ENCODE measurements at regions not wholly inside any gene's neighbourhood (a gene's known extent, or its start where the extent isn't known, plus 50 kb on each side); places are given as distances from the start of the nearest gene placed in this dataset.

GRCh38 chr9:75797085-75797580, 93.3 kb upstream of the PCSK5 start:
- no peaks in the 10 kb centered on the region for H3K9me2 ChIP-seq (ENCODE audit: insufficient read depth)
- Mint-ChIP-seq H3K4me3 (no peak overlapping the region), H3K27me3 (ENCODE audit: insufficient read depth, low read depth, poor library complexity) (no peaks in the 10 kb centered on the region), H3K27ac (no peak overlapping the region), H3K9me3 (no peaks in the 10 kb centered on the region), H3K4me1 (peaks cover 8% of the 10 kb centered on the region; the same call in 2 of the 3 replicates), H3K36me3 (ENCODE audit: low read depth) (no peaks in the 10 kb centered on the region)
- no peak overlapping the region for H3K4me3 ChIP-seq
- peaks cover 9% of the 10 kb centered on the region; the same call in 1 of the 2 replicates for H3K4me1 ChIP-seq (ENCODE audit: insufficient read depth)
- peak overlapping the region; percentile 2; the same call in 1 of the 2 replicates for H2AFZ ChIP-seq
- no peak for TF ChIP-seq ZNF462 (CRISPR knock-in tag; IDR thresholded peaks at IDR 0.05)
- TF ChIP-seq ZNF114 (CRISPR knock-in tag; IDR thresholded peaks at IDR 0.05), result no peak
- TF ChIP-seq EZH2 (IDR thresholded peaks at IDR 0.05; ENCODE audit: low read depth, unreplicated experiment), result no peak
- no peak for TF ChIP-seq STAT1 (IDR thresholded peaks at IDR 0.05; ENCODE audit: unreplicated experiment)
- no peak for TF ChIP-seq CTCF (conservative IDR thresholded peaks at IDR 0.05; ENCODE audit: low read depth in 2 of 2)
- no peak for TF ChIP-seq POLR2AphosphoS5 (IDR thresholded peaks at IDR 0.05; ENCODE audit: low read depth)
- TF ChIP-seq ETS1 (IDR thresholded peaks at IDR 0.05), result no peak
- TF ChIP-seq ZNF331 (CRISPR knock-in tag; IDR thresholded peaks at IDR 0.05; ENCODE audit: low read depth), result no peak
- no peak for TF ChIP-seq NANOG (IDR thresholded peaks at IDR 0.05; ENCODE audit: borderline replicate concordance)
- TF ChIP-seq JUNB (IDR thresholded peaks at IDR 0.05; ENCODE audit: unreplicated experiment), result no peak
- no peak for TF ChIP-seq CREB1 (CRISPR knock-in tag; IDR thresholded peaks at IDR 0.05; ENCODE audit: low read depth)
- no peak for TF ChIP-seq REST (IDR thresholded peaks at IDR 0.05; ENCODE audit: unreplicated experiment)
- TF ChIP-seq EZH2phosphoT487 (IDR thresholded peaks at IDR 0.05; ENCODE audit: unreplicated experiment), result no peak
- no peaks in the 10 kb centered on the region for H3K27me3 ChIP-seq (ENCODE audit: insufficient read depth)
- DNase-seq (ENCODE audit: low spot score), result peak; percentile 4
- no peak for ATAC-seq
- H3K4me2 ChIP-seq, result no peak overlapping the region
- no peaks in the 10 kb centered on the region for H3F3A ChIP-seq (replicated peaks; ENCODE audit: low read depth)
- H4K20me1 ChIP-seq (replicated peaks; ENCODE audit: insufficient read depth), result no peaks in the 10 kb centered on the region
- no peak overlapping the region for H3K27ac ChIP-seq (ENCODE audit: low read depth)
- no peaks in the 10 kb centered on the region for H3K79me2 ChIP-seq (replicated peaks; ENCODE audit: insufficient read depth)
- no peaks in the 10 kb centered on the region for H3K36me3 ChIP-seq (ENCODE audit: insufficient read depth)
